ENCODE measurements at regions not wholly inside any gene's neighbourhood (a gene's known extent, or its start where the extent isn't known, plus 50 kb on each side); places are given as distances from the start of the nearest gene placed in this dataset.

DNA sequence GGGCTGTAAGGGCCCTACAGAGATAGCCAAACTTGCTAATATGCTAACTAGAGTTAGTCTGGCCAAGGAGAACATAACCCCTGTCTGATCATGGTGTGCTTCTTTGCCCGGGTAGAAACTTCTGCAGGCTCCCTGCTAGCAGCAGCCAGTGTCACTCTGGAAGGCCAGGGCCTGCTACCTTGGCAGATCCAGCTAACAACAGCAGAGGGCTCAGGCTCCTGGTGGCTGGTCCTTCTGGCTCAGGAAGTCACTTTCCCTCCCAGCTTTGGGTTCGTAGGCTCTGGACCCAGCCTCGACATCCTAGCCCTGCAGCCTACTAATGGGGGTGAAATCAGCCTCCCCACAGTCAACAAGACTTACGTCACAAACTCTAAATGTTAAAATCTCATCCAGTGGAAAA lies 373.7 kb upstream of the RGMA start:
- Histone ChIP-seq H3K79me2 (ENCODE audit: insufficient read depth, low read length) (no peaks in the 10 kb centered on the region), H3K9ac (ENCODE audit: low read length) (no peak overlapping the region), H3K27me3 (ENCODE audit: insufficient read depth, low read length) (peaks cover 7% of the 10 kb centered on the region; the same call in 1 of the 2 replicates), H3K36me3 (ENCODE audit: control insufficient read depth in 1 of 2, insufficient read depth in 2 of 2, low read length in 2 of 2) (no peaks in the 10 kb centered on the region), H2AFZ (ENCODE audit: low read depth, low read length, poor library complexity, severe bottlenecking) (no peak overlapping the region), H3K27ac (ENCODE audit: low read depth, low read length) (no peak overlapping the region), H3K4me3 (replicated peaks in 1 of 2; ENCODE audit: low read depth in 1 of 2, low read length in 2 of 2) (no peak overlapping the region), H3K4me2 (ENCODE audit: low read length) (no peak overlapping the region), H3K9me2 (ENCODE audit: insufficient read depth) (no peaks in the 10 kb centered on the region), H3K4me1 (ENCODE audit: control insufficient read depth in 1 of 2, insufficient read depth in 2 of 2, low read length in 2 of 2) (no peaks in the 10 kb centered on the region), H3K9me3 (ENCODE audit: control insufficient read depth in 1 of 2, insufficient read depth in 1 of 2, low read depth in 1 of 2, low read length in 2 of 2) (no peaks in the 10 kb centered on the region), H4K20me1 (ENCODE audit: insufficient read depth) (no peaks in the 10 kb centered on the region)
- BruUV-seq (replicated peaks) = no TSS peak
- CTCF ChIA-PET = no interaction called here
- RAD21 ChIA-PET (ENCODE audit: low non-redundant PET in 1 of 2, low total read pairs in 2 of 2, uncharacterized antibody in 2 of 2, unreplicated experiment in 2 of 2) = no interaction called here
- DNase-seq (ENCODE audit: low read depth, low spot score) (no peak), ATAC-seq (no peak)
- POLR2A ChIA-PET = no interaction called here
- intact Hi-C loops (cut with micrococcal nuclease) = no loop called here
- TF ChIP-seq TCF7L2 (IDR thresholded peaks at IDR 0.05; ENCODE audit: borderline replicate concordance, extremely low read depth, insufficient read depth, insufficient read length) = no peak
- no peak for TF ChIP-seq REST (IDR thresholded peaks at IDR 0.05; ENCODE audit: low read depth)
- no peak for TF ChIP-seq SRF (IDR thresholded peaks at IDR 0.05; ENCODE audit: low read depth)
- no peak for TF ChIP-seq ZBTB33 (IDR thresholded peaks at IDR 0.05; ENCODE audit: extremely low read depth, insufficient replicate concordance, low read length)
- TF ChIP-seq FOSL1 (IDR thresholded peaks at IDR 0.05; ENCODE audit: low read depth) = no peak
- TF ChIP-seq JUND (IDR thresholded peaks at IDR 0.05) = no peak
- TF ChIP-seq POLR2A (IDR thresholded peaks at IDR 0.05; ENCODE audit: borderline replicate concordance, extremely low read depth, insufficient read depth, insufficient read length) = no peak
- no peak for TF ChIP-seq ZFX (IDR thresholded peaks at IDR 0.05)
- TF ChIP-seq EZH2phosphoT487 (IDR thresholded peaks at IDR 0.05; ENCODE audit: borderline replicate concordance) = no peak
- no peak for TF ChIP-seq EZH2 (IDR thresholded peaks at IDR 0.05)
- no peak for TF ChIP-seq YY1 (IDR thresholded peaks at IDR 0.05; ENCODE audit: extremely low read depth, insufficient replicate concordance, low read depth, low read length)
- no peak for TF ChIP-seq POLR2AphosphoS5 (IDR thresholded peaks at IDR 0.05; ENCODE audit: low read depth, low read length)
- no peak for TF ChIP-seq ELF1 (IDR thresholded peaks at IDR 0.05; ENCODE audit: borderline replicate concordance, low read depth)
- TF ChIP-seq CEBPB (IDR thresholded peaks at IDR 0.05; ENCODE audit: low read depth) = no peak
- TF ChIP-seq CBX3 (IDR thresholded peaks at IDR 0.05; ENCODE audit: low read depth) = no peak
- TF ChIP-seq, protein P1, sequence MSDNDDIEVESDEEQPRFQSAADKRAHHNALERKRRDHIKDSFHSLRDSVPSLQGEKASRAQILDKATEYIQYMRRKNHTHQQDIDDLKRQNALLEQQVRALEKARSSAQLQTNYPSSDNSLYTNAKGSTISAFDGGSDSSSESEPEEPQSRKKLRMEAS (IDR thresholded peaks at IDR 0.05) = no peak
